GM23338 (cell line): ENCODE measurements at regions not wholly inside any gene's neighbourhood (a gene's known extent, or its start where the extent isn't known, plus 50 kb on each side); places are given as distances from the start of the nearest gene placed in this dataset.

ENCODE experiments used
- ATAC-seq: fragments of 200-7000 bp; cut with Tn5 transposase; 3 replicates; pipeline ENCODE4 v1.9.1; 2020
- DNase-seq: peaks from one replicate; pipeline ENCODE4 v3.0.0-alpha.2; 2015; ENCODE audit warnings: low spot score
- H2AFZ ChIP-seq: fragments of 200-600 bp; sonication (generic); 2 replicates; pipeline ENCODE4 v1.8.0; 2016; ENCODE audit warnings: antibody characterized with exemption, mild to moderate bottlenecking, moderate library complexity
- H3F3A ChIP-seq: fragments of 200-600 bp; sonication (generic); replicated peaks from 2 replicates; pipeline ENCODE4 v1.8.0; 2017; ENCODE audit warnings: antibody characterized with exemption, mixed run types, low read depth
- H3K27ac ChIP-seq: fragments of 200-600 bp; sonication (generic); 2 replicates; pipeline ENCODE4 v1.6.1; 2016; ENCODE audit warnings: low read depth
- H3K27me3 ChIP-seq: fragments of 200-600 bp; sonication (generic); 2 replicates; pipeline ENCODE4 v1.8.0; 2016; ENCODE audit warnings: mild to moderate bottlenecking, mixed run types, moderate library complexity; ENCODE audit not compliant: insufficient read depth
- H3K36me3 ChIP-seq: fragments of 200-600 bp; sonication (generic); 2 replicates; pipeline ENCODE4 v1.8.0; 2016; ENCODE audit warnings: mild to moderate bottlenecking; ENCODE audit not compliant: insufficient read depth
- H3K4me1 ChIP-seq: fragments of 200-600 bp; sonication (generic); 2 replicates; pipeline ENCODE4 v1.8.0; 2016; ENCODE audit warnings: mild to moderate bottlenecking, moderate library complexity; ENCODE audit not compliant: insufficient read depth
- H3K4me2 ChIP-seq: fragments of 200-600 bp; sonication (generic); 2 replicates; pipeline ENCODE4 v1.7.1; 2017; ENCODE audit warnings: mixed run types
- H3K4me3 ChIP-seq: fragments of 200-600 bp; sonication (generic); 2 replicates; pipeline ENCODE4 v1.6.1; 2016; ENCODE audit warnings: mixed run types
- H3K79me2 ChIP-seq: fragments of 200-600 bp; sonication (generic); replicated peaks from 2 replicates; pipeline ENCODE4 v1.8.0; 2017; ENCODE audit warnings: mild to moderate bottlenecking; ENCODE audit not compliant: insufficient read depth
- H3K9me2 ChIP-seq: fragments of 200-600 bp; sonication (generic); 2 replicates; pipeline ENCODE4 v1.8.0; 2017; ENCODE audit not compliant: insufficient read depth
- H4K20me1 ChIP-seq: fragments of 200-600 bp; sonication (generic); replicated peaks from 2 replicates; pipeline ENCODE4 v1.8.0; 2017; ENCODE audit warnings: mild to moderate bottlenecking; ENCODE audit not compliant: insufficient read depth
- H3K27ac Mint-ChIP-seq: 2 replicates; pipeline ENCODE4 v1.8.0; 2020; ENCODE audit warnings: inconsistent platforms, mild to moderate bottlenecking, moderate library complexity, mixed read lengths
- H3K27me3 Mint-ChIP-seq: 3 replicates; pipeline ENCODE4 v1.8.0; 2022; ENCODE audit warnings: low read depth, mild to moderate bottlenecking, moderate library complexity, mixed read lengths, inconsistent platforms; ENCODE audit not compliant: insufficient read depth, poor library complexity
- H3K36me3 Mint-ChIP-seq: 3 replicates; pipeline ENCODE4 v1.8.0; 2021; ENCODE audit warnings: low read depth, mild to moderate bottlenecking, inconsistent platforms, moderate library complexity, mixed read lengths
- H3K4me1 Mint-ChIP-seq: 3 replicates; pipeline ENCODE4 v1.8.0; 2020; ENCODE audit warnings: mild to moderate bottlenecking, inconsistent platforms, mixed read lengths
- H3K4me3 Mint-ChIP-seq: 3 replicates; pipeline ENCODE4 v1.8.0; 2021; ENCODE audit warnings: moderate library complexity, mild to moderate bottlenecking, inconsistent platforms, mixed read lengths
- H3K9me3 Mint-ChIP-seq: 3 replicates; pipeline ENCODE4 v1.8.0; 2020; ENCODE audit warnings: moderate library complexity, mild to moderate bottlenecking, inconsistent platforms, mixed read lengths
- CREB1 ChIP-seq: fragments of 250-450 bp; sonication (Bioruptor Pico); IDR thresholded peaks from 2 replicates; pipeline ENCODE4 v1.5.0; 2020; ENCODE audit warnings: low read depth, mild to moderate bottlenecking, moderate library complexity
- EZH2 ChIP-seq: fragments of 200-600 bp; sonication (generic); IDR thresholded peaks from one replicate; pipeline ENCODE4 v1.8.0; 2017; ENCODE audit warnings: antibody characterized with exemption, mild to moderate bottlenecking, low read depth; ENCODE audit not compliant: unreplicated experiment
- JUNB ChIP-seq: IDR thresholded peaks from one replicate; pipeline ENCODE4 v1.6.1; 2016; ENCODE audit warnings: antibody characterized with exemption; ENCODE audit not compliant: unreplicated experiment
- POLR2AphosphoS5 ChIP-seq: IDR thresholded peaks from 2 replicates; pipeline ENCODE4 v1.6.1; 2016; ENCODE audit warnings: antibody characterized with exemption, low read depth
- REST ChIP-seq: IDR thresholded peaks from one replicate; pipeline ENCODE4 v1.6.1; 2018; ENCODE audit warnings: antibody characterized with exemption; ENCODE audit not compliant: unreplicated experiment
- STAT1 ChIP-seq: IDR thresholded peaks from one replicate; pipeline ENCODE4 v1.6.1; 2016; ENCODE audit warnings: antibody characterized with exemption; ENCODE audit not compliant: unreplicated experiment
- ZNF114 ChIP-seq: fragments of 250-450 bp; sonication (Bioruptor Pico); IDR thresholded peaks from 2 replicates; pipeline ENCODE4 v1.5.0; 2020; ENCODE audit warnings: mild to moderate bottlenecking, moderate library complexity
- ZNF331 ChIP-seq: fragments of 250-450 bp; sonication (Bioruptor Pico); IDR thresholded peaks from 2 replicates; pipeline ENCODE4 v1.5.0; 2020; ENCODE audit warnings: low read depth, mild to moderate bottlenecking, moderate library complexity
- ZNF462 ChIP-seq: fragments of 250-450 bp; sonication (Bioruptor Pico); IDR thresholded peaks from 2 replicates; pipeline ENCODE4 v1.5.0; 2020; ENCODE audit warnings: mild to moderate bottlenecking, moderate library complexity

- no peak overlapping the region for H3K27ac ChIP-seq
- no peak for ATAC-seq
- Mint-ChIP-seq H3K4me3 (no peak overlapping the region), H3K36me3 (no peaks in the 10 kb centered on the region), H3K27me3 (no peaks in the 10 kb centered on the region), H3K27ac (no peak overlapping the region), H3K4me1 (no peaks in the 10 kb centered on the region), H3K9me3 (no peaks in the 10 kb centered on the region)
- no peak overlapping the region for H2AFZ ChIP-seq
- H3F3A ChIP-seq = no peaks in the 10 kb centered on the region
- no peaks in the 10 kb centered on the region for H3K27me3 ChIP-seq
- no peak overlapping the region for H3K4me3 ChIP-seq
- H3K36me3 ChIP-seq = no peaks in the 10 kb centered on the region
- no peaks in the 10 kb centered on the region for H4K20me1 ChIP-seq
- TF ChIP-seq CREB1 (CRISPR knock-in tag) (no peak), JUNB (no peak), EZH2 (no peak), ZNF114 (CRISPR knock-in tag) (no peak), ZNF462 (CRISPR knock-in tag) (no peak), STAT1 (no peak)
- no peaks in the 10 kb centered on the region for H3K9me2 ChIP-seq
- H3K79me2 ChIP-seq = no peaks in the 10 kb centered on the region
- DNase-seq = no peak
- no peaks in the 10 kb centered on the region for H3K4me1 ChIP-seq
- no peak overlapping the region for H3K4me2 ChIP-seq
Measured at GRCh38 chr3:84096188-84096587, 862.6 kb upstream of the CADM2 start.

- Histone ChIP-seq H3K27me3 (no peaks in the 10 kb centered on the region), H3F3A (no peaks in the 10 kb centered on the region), H4K20me1 (no peaks in the 10 kb centered on the region), H3K79me2 (no peaks in the 10 kb centered on the region), H3K9me2 (peaks cover 4% of the 10 kb centered on the region; the same call in 1 of the 2 replicates), H3K4me3 (no peak overlapping the region), H3K36me3 (no peaks in the 10 kb centered on the region), H2AFZ (no peak overlapping the region), H3K4me1 (no peaks in the 10 kb centered on the region), H3K27ac (no peak overlapping the region), H3K4me2 (no peak overlapping the region)
- Mint-ChIP-seq H3K4me1 (no peaks in the 10 kb centered on the region), H3K9me3 (no peaks in the 10 kb centered on the region), H3K27ac (no peak overlapping the region), H3K4me3 (no peak overlapping the region), H3K36me3 (no peaks in the 10 kb centered on the region), H3K27me3 (no peaks in the 10 kb centered on the region)
- DNase-seq (no peak), ATAC-seq (no peak)
- TF ChIP-seq POLR2AphosphoS5 (no peak), JUNB (no peak), ZNF114 (CRISPR knock-in tag) (no peak), REST (no peak), ZNF331 (CRISPR knock-in tag) (no peak)
Measured at GRCh38 chr3:84100861-84101260, 857.9 kb upstream of the CADM2 start.
